ENCODE measurements at regions not wholly inside any gene's neighbourhood (a gene's known extent, or its start where the extent isn't known, plus 50 kb on each side); places are given as distances from the start of the nearest gene placed in this dataset.

DNA sequence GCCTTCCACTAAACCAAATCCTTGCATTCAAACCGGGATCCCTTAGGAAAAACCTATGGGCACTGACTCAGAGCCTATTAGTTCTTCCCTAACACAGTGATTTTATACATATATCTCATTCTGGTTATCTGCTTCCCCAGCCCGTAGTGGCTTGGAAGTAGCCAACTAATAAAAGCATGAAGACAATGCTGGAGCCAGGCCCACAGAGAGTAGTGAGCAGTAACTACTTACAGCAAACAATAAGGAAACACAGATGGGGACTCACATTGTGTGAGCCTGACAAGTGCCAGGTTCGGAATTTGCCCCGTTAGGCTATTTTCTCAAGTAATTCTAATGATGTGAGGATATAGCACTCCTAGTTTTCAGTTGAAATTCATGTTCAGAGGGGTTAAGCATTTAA is 83.3 kb upstream of the OR5AK2 start:
- no peak for TF ChIP-seq CTCF (IDR thresholded peaks at IDR 0.05; ENCODE audit: insufficient read depth, low read length)
- no peak for DNase-seq (ENCODE audit: low read depth)
- no peak overlapping the region for H3K4me3 ChIP-seq (ENCODE audit: low read depth, low read length)

- no peak overlapping the region for H3K4me3 ChIP-seq (ENCODE audit: low read depth, low read length)
- no peak for TF ChIP-seq CTCF (IDR thresholded peaks at IDR 0.05; ENCODE audit: insufficient read depth, low read length)
- DNase-seq (ENCODE audit: low read depth): no peak
Observed at GRCh38 chr11:56898856-56899255, 89.9 kb upstream of the OR5AK2 start.

GRCh38 chr11:56890584-56891305 is 98.0 kb upstream of the OR5AK2 start:
- H3K4me3 ChIP-seq (ENCODE audit: low read depth, low read length): no peak overlapping the region
- no peak for DNase-seq (ENCODE audit: low read depth)
- no peak for TF ChIP-seq CTCF (IDR thresholded peaks at IDR 0.05; ENCODE audit: insufficient read depth, low read length)

- H3K4me3 ChIP-seq (ENCODE audit: low read depth, low read length): no peak overlapping the region
- no peak for TF ChIP-seq CTCF (IDR thresholded peaks at IDR 0.05; ENCODE audit: insufficient read depth, low read length)
- DNase-seq (ENCODE audit: low read depth): no peak
Observed at GRCh38 chr11:56889986-56890385, 98.7 kb upstream of the OR5AK2 start.

GRCh38 chr11:56887940-56888339 is 100.8 kb upstream of the OR5AK2 start:
- no peak for DNase-seq (ENCODE audit: low read depth)
- TF ChIP-seq CTCF (IDR thresholded peaks at IDR 0.05; ENCODE audit: insufficient read depth, low read length): no peak
- H3K4me3 ChIP-seq (ENCODE audit: low read depth, low read length): no peak overlapping the region

- no peak for DNase-seq (ENCODE audit: low read depth)
- H3K4me3 ChIP-seq (ENCODE audit: low read depth, low read length): no peak overlapping the region
- no peak for TF ChIP-seq CTCF (IDR thresholded peaks at IDR 0.05; ENCODE audit: insufficient read depth, low read length)
Observed at GRCh38 chr11:56886455-56886854, 102.3 kb upstream of the OR5AK2 start.

GRCh38 chr11:56885854-56886253 is 102.9 kb upstream of the OR5AK2 start:
- TF ChIP-seq CTCF (IDR thresholded peaks at IDR 0.05; ENCODE audit: insufficient read depth, low read length): no peak
- H3K4me3 ChIP-seq (ENCODE audit: low read depth, low read length): no peak overlapping the region
- no peak for DNase-seq (ENCODE audit: low read depth)

All from fibroblast of the aortic adventitia (primary cell).